Common myeloid progenitor, CD34-positive (primary cell): ENCODE measurements at regions not wholly inside any gene's neighbourhood (a gene's known extent, or its start where the extent isn't known, plus 50 kb on each side); places are given as distances from the start of the nearest gene placed in this dataset.

Experiments
- CTCF ChIA-PET: fragments of 350-600 bp; sonication (Branson Sonifier 250); formaldehyde crosslinking; loops from one replicate; lab custom pipeline; 2021; ENCODE audit warnings: antibody characterized with exemption; lab: Charles Lee
- POLR2A ChIA-PET: fragments of 350-600 bp; sonication (Branson Sonifier 250); formaldehyde crosslinking; loops from one replicate; lab custom pipeline; 2021; ENCODE audit warnings: antibody characterized with exemption; lab: Charles Lee
- DNase-seq, 3 donors: peaks; one replicate each; pipeline versions ENCODE4 v3.0.0 to v3.0.0-alpha.2; 2013
- H3K27ac ChIP-seq, 2 experiments: 1 replicate in 1 of 2; 2 replicates in 1 of 2; pipeline ENCODE4 v1.7.0; 2013; ENCODE audit warnings: inconsistent platforms in 2 of 2, low read length in 2 of 2, mild to moderate bottlenecking in 2 of 2, low read depth in 1 of 2, moderate library complexity in 1 of 2; ENCODE audit not compliant: severe bottlenecking in 2 of 2, insufficient read depth in 1 of 2, poor library complexity in 1 of 2
- H3K27me3 ChIP-seq, 5 experiments: replicated peaks in 2 of 5; 1 replicate in 3 of 5; 2 replicates in 2 of 5; pipeline versions ENCODE4 v1.6.1 to v1.7.0; 2013; ENCODE audit warnings: low read length in 4 of 5, mild to moderate bottlenecking in 2 of 5, moderate library complexity in 2 of 5, inconsistent platforms in 1 of 5; ENCODE audit not compliant: insufficient read depth in 5 of 5, control insufficient read depth in 4 of 5
- H3K36me3 ChIP-seq, 4 experiments: 1 replicate in 2 of 4; 2 replicates in 2 of 4; pipeline versions ENCODE4 v1.6.1 to v1.7.0; 2013; ENCODE audit warnings: low read length in 3 of 4, control low read depth in 1 of 4, mild to moderate bottlenecking in 1 of 4; ENCODE audit not compliant: control insufficient read depth in 4 of 4, insufficient read depth in 4 of 4
- H3K4me1 ChIP-seq, 4 experiments: 1 replicate in 3 of 4; 2 replicates in 1 of 4; pipeline versions ENCODE4 v1.6.1 to v1.7.1; 2013; ENCODE audit warnings: low read length in 3 of 4, mild to moderate bottlenecking in 3 of 4, control low read depth in 1 of 4, inconsistent platforms in 1 of 4, moderate library complexity in 1 of 4; ENCODE audit not compliant: control insufficient read depth in 4 of 4, insufficient read depth in 4 of 4; ENCODE audit errors: control extremely low read depth in 1 of 4
- H3K4me3 ChIP-seq, 7 experiments: 1 replicate in 4 of 7; 2 replicates in 3 of 7; pipeline versions ENCODE4 v1.5.1 to v1.7.0; 2013; ENCODE audit warnings: mild to moderate bottlenecking in 7 of 7, low read length in 6 of 7, moderate library complexity in 6 of 7, inconsistent platforms in 2 of 7, low read depth in 2 of 7, control low read depth in 1 of 7; ENCODE audit not compliant: insufficient read depth in 4 of 7, control insufficient read depth in 1 of 7; ENCODE audit errors: extremely low read depth in 1 of 7
- H3K9me3 ChIP-seq, 5 experiments: 1 replicate in 4 of 5; 2 replicates in 1 of 5; pipeline versions ENCODE4 v1.6.1 to v1.7.1; 2013; ENCODE audit warnings: low read length in 4 of 5, mild to moderate bottlenecking in 2 of 5, inconsistent platforms in 1 of 5, low read depth in 1 of 5, moderate library complexity in 1 of 5; ENCODE audit not compliant: control insufficient read depth in 4 of 5, insufficient read depth in 2 of 5; ENCODE audit errors: control extremely low read depth in 1 of 5
- WGBS: methylation state at CpG from one replicate; pipeline ENCODE4 v1.1.5; 2013; ENCODE audit not compliant: insufficient coverage; 5-methylcytosine and 5-hydroxymethylcytosine counted together

- Histone ChIP-seq H3K9me3 (peaks cover 0 to 12% (median 7%) of the 10 kb centered on the region in 5 experiments), H3K27me3 (no peaks in the 10 kb centered on the region), H3K36me3 (no peaks in the 10 kb centered on the region), H3K4me1 (no peaks in the 10 kb centered on the region), H3K27ac (no peak overlapping the region), H3K4me3 (no peak overlapping the region)
- CTCF ChIA-PET: no interaction called here
- POLR2A ChIA-PET: no interaction called here
- no peak for DNase-seq
- 100% methylated on average over 3 of the region's 4 CpGs for WGBS
These were observed 83.1 kb upstream of the STARD4 start for GRCh38 chr5:111595425-111595824.

DNA sequence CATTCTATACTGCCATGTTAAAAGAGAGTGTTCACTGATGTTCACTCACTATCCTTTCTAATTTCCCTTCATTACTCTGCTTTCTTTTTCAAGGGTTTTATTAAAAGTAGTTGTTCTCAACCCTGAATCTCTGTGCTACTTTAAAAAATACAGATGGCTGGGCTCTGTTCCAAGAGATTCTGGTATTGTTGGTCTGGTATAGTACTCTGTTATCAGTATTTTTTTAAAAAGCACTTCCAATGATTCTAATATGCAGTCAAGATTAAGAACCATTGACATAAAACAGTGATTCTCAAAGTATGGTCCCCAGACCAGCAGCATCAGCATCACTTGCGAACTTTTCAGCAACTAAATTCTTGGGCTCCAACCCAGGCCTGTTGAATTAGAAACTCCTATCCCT lies 77.0 kb upstream of the STARD4 start:
- Histone ChIP-seq H3K36me3 (no peaks in the 10 kb centered on the region), H3K4me3 (no peak overlapping the region), H3K4me1 (no peaks in the 10 kb centered on the region), H3K9me3 (peaks cover 0 to 3% (median 0%) of the 10 kb centered on the region in 5 experiments), H3K27me3 (no peaks in the 10 kb centered on the region), H3K27ac (no peak overlapping the region)
- POLR2A ChIA-PET: no interaction called here
- 100% methylated on average over 1 of the region's 1 CpG for WGBS
- CTCF ChIA-PET: no interaction called here
- no peak for DNase-seq

GRCh38 chr5:111587728-111588127 lies 75.4 kb upstream of the STARD4 start:
- Histone ChIP-seq H3K4me3 (no peak overlapping the region), H3K9me3 (no peaks in the 10 kb centered on the region), H3K36me3 (no peaks in the 10 kb centered on the region), H3K27me3 (no peaks in the 10 kb centered on the region), H3K27ac (no peak overlapping the region), H3K4me1 (no peaks in the 10 kb centered on the region)
- POLR2A ChIA-PET: no interaction called here
- no peak for DNase-seq
- CTCF ChIA-PET: no interaction called here

GRCh38 chr5:111585946-111586345 lies 73.6 kb upstream of the STARD4 start:
- ChIA-PET POLR2A (no interaction called here), CTCF (no interaction called here)
- Histone ChIP-seq H3K4me3 (no peak overlapping the region), H3K27me3 (no peaks in the 10 kb centered on the region), H3K36me3 (no peaks in the 10 kb centered on the region), H3K4me1 (no peaks in the 10 kb centered on the region), H3K27ac (no peak overlapping the region), H3K9me3 (no peaks in the 10 kb centered on the region)
- 76% methylated on average over 4 of the region's 4 CpGs for WGBS
- no peak for DNase-seq

DNA sequence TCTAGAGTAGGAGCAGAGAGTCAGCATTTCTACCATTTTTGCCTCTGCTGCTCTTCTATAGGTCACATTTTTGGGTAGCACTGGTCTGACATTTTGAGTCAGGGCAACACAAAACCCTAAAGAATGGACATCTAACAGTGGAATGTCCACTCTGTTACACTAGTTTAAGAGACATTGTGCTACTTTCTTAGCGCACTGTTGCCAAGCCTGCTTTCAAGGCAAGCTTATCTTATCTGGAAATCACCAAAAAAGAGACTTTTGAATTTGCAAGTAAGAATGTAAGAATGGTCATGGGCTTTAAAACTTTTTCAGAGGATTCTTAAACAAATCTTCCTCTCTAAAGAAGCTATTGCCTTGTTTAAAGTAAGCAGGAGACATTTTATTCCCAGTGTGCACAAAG lies 73.0 kb upstream of the STARD4 start:
- Histone ChIP-seq H3K36me3 (no peaks in the 10 kb centered on the region), H3K27me3 (no peaks in the 10 kb centered on the region), H3K9me3 (no peaks in the 10 kb centered on the region), H3K4me1 (no peaks in the 10 kb centered on the region), H3K4me3 (no peak overlapping the region), H3K27ac (no peak overlapping the region)
- POLR2A ChIA-PET: no interaction called here
- DNase-seq: no peak
- WGBS: 100% methylated on average over 1 of the region's 1 CpG
- CTCF ChIA-PET: interaction anchor here (1.1 kb wide), 1 partner anchor 38 kb away, joined by 3 read pairs; no protein-coding TSS in a partner anchor

DNA sequence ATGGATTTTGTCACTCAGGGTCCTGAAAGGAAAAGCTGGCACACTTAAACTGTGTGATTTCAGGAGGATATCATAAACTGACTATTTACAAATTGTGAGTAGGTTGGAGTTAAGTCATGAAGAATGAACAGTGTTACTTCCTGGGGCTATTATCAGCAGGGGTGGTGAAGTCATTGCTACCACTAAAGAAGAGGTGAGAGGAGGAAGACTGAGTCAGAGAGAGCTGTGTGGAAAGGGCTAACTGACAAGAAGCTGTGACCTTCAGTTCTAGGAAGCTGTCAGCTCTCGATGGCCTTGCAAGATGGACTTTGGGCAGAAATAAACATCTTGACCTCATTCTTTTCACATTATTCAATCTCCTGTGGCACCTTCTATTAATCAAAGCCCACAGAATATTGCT lies 72.3 kb upstream of the STARD4 start:
- no peaks in the 10 kb centered on the region for H3K36me3 ChIP-seq
- ChIA-PET CTCF (interaction anchor here (1.1 kb wide), 1 partner anchor 37 kb away, joined by 3 read pairs; no protein-coding TSS in a partner anchor), POLR2A (no interaction called here)
- no peak overlapping the region for H3K4me3 ChIP-seq
- no peak overlapping the region for H3K27ac ChIP-seq
- no peaks in the 10 kb centered on the region for H3K27me3 ChIP-seq
- no peaks in the 10 kb centered on the region for H3K9me3 ChIP-seq
- no CpG with 5 or more reads among the region's 1 CpG for WGBS
- no peaks in the 10 kb centered on the region for H3K4me1 ChIP-seq
- no peak for DNase-seq

DNA sequence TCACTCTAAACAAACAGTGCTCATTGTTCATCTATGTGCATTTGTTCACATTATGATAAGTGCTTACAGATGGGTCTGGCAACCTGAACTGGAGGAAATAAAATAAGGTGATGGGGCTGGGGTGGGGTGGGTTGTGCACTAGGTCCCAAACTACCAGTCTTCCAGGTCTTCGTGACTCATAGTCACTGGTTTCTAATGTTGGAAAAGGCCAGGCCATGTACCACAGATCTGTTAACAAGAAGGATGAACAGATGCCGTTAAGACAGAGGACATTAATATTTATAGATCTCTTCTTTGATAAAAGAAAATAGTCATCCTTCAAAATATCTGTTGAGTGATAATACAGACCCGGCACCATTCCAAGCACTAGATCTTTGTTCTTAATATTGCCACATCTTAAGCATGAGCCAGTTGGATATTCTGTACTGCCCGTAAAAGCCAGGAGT lies 71.4 kb upstream of the STARD4 start:
- Histone ChIP-seq H3K9me3 (no peaks in the 10 kb centered on the region), H3K36me3 (no peaks in the 10 kb centered on the region), H3K4me3 (no peak overlapping the region), H3K27me3 (no peaks in the 10 kb centered on the region), H3K27ac (no peak overlapping the region), H3K4me1 (no peaks in the 10 kb centered on the region)
- POLR2A ChIA-PET: no interaction called here
- 83% methylated on average over 1 of the region's 4 CpGs for WGBS
- CTCF ChIA-PET: no interaction called here
- no peak for DNase-seq
